GM23338 (cell line): ENCODE measurements at regions not wholly inside any gene's neighbourhood (a gene's known extent, or its start where the extent isn't known, plus 50 kb on each side); places are given as distances from the start of the nearest gene placed in this dataset.
A peak's percentile ranks its signal among the peaks of the same experiment; 100 is the strongest.
"Not testable (repeated sequence)": the region's sequence is repeated elsewhere in the genome, so short reads cannot be mapped to it uniquely, and the experiment has no call there.

Source experiments
- ATAC-seq: fragments of 200-7000 bp; cut with Tn5 transposase; 3 replicates; pipeline ENCODE4 v1.9.1; 2020
- DNase-seq: peaks from one replicate; pipeline ENCODE4 v3.0.0-alpha.2; 2015; ENCODE audit warnings: low spot score
- H2AFZ ChIP-seq: fragments of 200-600 bp; sonication (generic); 2 replicates; pipeline ENCODE4 v1.8.0; 2016; ENCODE audit warnings: antibody characterized with exemption, mild to moderate bottlenecking, moderate library complexity
- H3F3A ChIP-seq: fragments of 200-600 bp; sonication (generic); replicated peaks from 2 replicates; pipeline ENCODE4 v1.8.0; 2017; ENCODE audit warnings: antibody characterized with exemption, mixed run types, low read depth
- H3K27ac ChIP-seq: fragments of 200-600 bp; sonication (generic); 2 replicates; pipeline ENCODE4 v1.6.1; 2016; ENCODE audit warnings: low read depth
- H3K27me3 ChIP-seq: fragments of 200-600 bp; sonication (generic); 2 replicates; pipeline ENCODE4 v1.8.0; 2016; ENCODE audit warnings: mild to moderate bottlenecking, mixed run types, moderate library complexity; ENCODE audit not compliant: insufficient read depth
- H3K36me3 ChIP-seq: fragments of 200-600 bp; sonication (generic); 2 replicates; pipeline ENCODE4 v1.8.0; 2016; ENCODE audit warnings: mild to moderate bottlenecking; ENCODE audit not compliant: insufficient read depth
- H3K4me1 ChIP-seq: fragments of 200-600 bp; sonication (generic); 2 replicates; pipeline ENCODE4 v1.8.0; 2016; ENCODE audit warnings: mild to moderate bottlenecking, moderate library complexity; ENCODE audit not compliant: insufficient read depth
- H3K4me2 ChIP-seq: fragments of 200-600 bp; sonication (generic); 2 replicates; pipeline ENCODE4 v1.7.1; 2017; ENCODE audit warnings: mixed run types
- H3K4me3 ChIP-seq: fragments of 200-600 bp; sonication (generic); 2 replicates; pipeline ENCODE4 v1.6.1; 2016; ENCODE audit warnings: mixed run types
- H3K79me2 ChIP-seq: fragments of 200-600 bp; sonication (generic); replicated peaks from 2 replicates; pipeline ENCODE4 v1.8.0; 2017; ENCODE audit warnings: mild to moderate bottlenecking; ENCODE audit not compliant: insufficient read depth
- H3K9me2 ChIP-seq: fragments of 200-600 bp; sonication (generic); 2 replicates; pipeline ENCODE4 v1.8.0; 2017; ENCODE audit not compliant: insufficient read depth
- H4K20me1 ChIP-seq: fragments of 200-600 bp; sonication (generic); replicated peaks from 2 replicates; pipeline ENCODE4 v1.8.0; 2017; ENCODE audit warnings: mild to moderate bottlenecking; ENCODE audit not compliant: insufficient read depth
- H3K27ac Mint-ChIP-seq: 2 replicates; pipeline ENCODE4 v1.8.0; 2020; ENCODE audit warnings: inconsistent platforms, mild to moderate bottlenecking, moderate library complexity, mixed read lengths
- H3K27me3 Mint-ChIP-seq: 3 replicates; pipeline ENCODE4 v1.8.0; 2022; ENCODE audit warnings: low read depth, mild to moderate bottlenecking, moderate library complexity, mixed read lengths, inconsistent platforms; ENCODE audit not compliant: insufficient read depth, poor library complexity
- H3K36me3 Mint-ChIP-seq: 3 replicates; pipeline ENCODE4 v1.8.0; 2021; ENCODE audit warnings: low read depth, mild to moderate bottlenecking, inconsistent platforms, moderate library complexity, mixed read lengths
- H3K4me1 Mint-ChIP-seq: 3 replicates; pipeline ENCODE4 v1.8.0; 2020; ENCODE audit warnings: mild to moderate bottlenecking, inconsistent platforms, mixed read lengths
- H3K4me3 Mint-ChIP-seq: 3 replicates; pipeline ENCODE4 v1.8.0; 2021; ENCODE audit warnings: moderate library complexity, mild to moderate bottlenecking, inconsistent platforms, mixed read lengths
- H3K9me3 Mint-ChIP-seq: 3 replicates; pipeline ENCODE4 v1.8.0; 2020; ENCODE audit warnings: moderate library complexity, mild to moderate bottlenecking, inconsistent platforms, mixed read lengths
- CTCF ChIP-seq, 2 experiments: fragments of 200-600 bp in 1 of 2; sonication (generic) in 1 of 2; conservative IDR thresholded peaks; 2 replicates each; pipeline versions ENCODE4 v1.5.1 to v1.6.1; 2016 to 2017; ENCODE audit warnings: antibody characterized with exemption in 2 of 2, low read depth in 2 of 2, mild to moderate bottlenecking in 2 of 2, moderate library complexity in 1 of 2
- EZH2 ChIP-seq: fragments of 200-600 bp; sonication (generic); IDR thresholded peaks from one replicate; pipeline ENCODE4 v1.8.0; 2017; ENCODE audit warnings: antibody characterized with exemption, mild to moderate bottlenecking, low read depth; ENCODE audit not compliant: unreplicated experiment
- STAT1 ChIP-seq: IDR thresholded peaks from one replicate; pipeline ENCODE4 v1.6.1; 2016; ENCODE audit warnings: antibody characterized with exemption; ENCODE audit not compliant: unreplicated experiment
- ZNF114 ChIP-seq: fragments of 250-450 bp; sonication (Bioruptor Pico); IDR thresholded peaks from 2 replicates; pipeline ENCODE4 v1.5.0; 2020; ENCODE audit warnings: mild to moderate bottlenecking, moderate library complexity
- ZNF331 ChIP-seq: fragments of 250-450 bp; sonication (Bioruptor Pico); IDR thresholded peaks from 2 replicates; pipeline ENCODE4 v1.5.0; 2020; ENCODE audit warnings: low read depth, mild to moderate bottlenecking, moderate library complexity
- TF ChIP-seq, protein P1 (sequence below): IDR thresholded peaks from 2 replicates; pipeline ENCODE4 v1.6.1; 2016; ENCODE audit warnings: antibody characterized with exemption

GRCh38 chr5:122209601-122210000 is 80.3 kb downstream of the ZNF474 start:
- H3K9me3 Mint-ChIP-seq, H3F3A ChIP-seq, H3K27ac ChIP-seq, H3K36me3 Mint-ChIP-seq, H3K79me2 ChIP-seq, H3K27me3 ChIP-seq, H3K4me3 Mint-ChIP-seq, ATAC-seq, H2AFZ ChIP-seq, H3K27ac Mint-ChIP-seq, H3K36me3 ChIP-seq, H3K4me2 ChIP-seq, H4K20me1 ChIP-seq, DNase-seq, H3K27me3 Mint-ChIP-seq, H3K4me1 ChIP-seq, H3K4me1 Mint-ChIP-seq, H3K4me3 ChIP-seq: not testable (repeated sequence)
- peaks cover 16% of the 10 kb centered on the region for H3K9me2 ChIP-seq

DNA sequence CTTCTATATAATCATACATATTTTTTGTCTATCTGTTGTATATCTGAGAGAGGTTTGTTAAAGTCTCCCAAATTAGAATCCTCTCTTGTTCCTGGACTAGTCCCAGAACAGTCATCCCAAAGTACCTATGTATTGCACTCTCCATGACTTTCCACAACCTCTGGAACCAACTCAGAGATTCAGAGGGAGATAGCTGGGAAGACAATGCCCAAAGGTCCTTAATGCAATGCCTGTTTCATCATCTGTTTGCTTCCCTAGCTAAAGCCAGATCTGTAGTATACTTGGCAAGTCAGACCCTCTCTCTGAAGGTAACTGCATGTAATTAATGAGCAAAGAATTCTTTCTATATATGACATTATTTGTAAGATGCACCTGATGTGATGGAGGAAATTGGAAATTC is 89.4 kb downstream of the ZNF474 start:
- no peaks in the 10 kb centered on the region for H3K27me3 ChIP-seq

GRCh38 chr5:122219436-122220166 is 90.3 kb downstream of the ZNF474 start:
- Histone ChIP-seq H3K27me3 (no peaks in the 10 kb centered on the region), H3K4me1 (no peaks in the 10 kb centered on the region), H3K27ac (no peak overlapping the region), H3K79me2 (no peaks in the 10 kb centered on the region), H3K36me3 (no peaks in the 10 kb centered on the region), H3K9me2 (peaks cover 11% of the 10 kb centered on the region), H2AFZ (peak overlapping the region; percentile 78; the same call in 1 of the 2 replicates), H4K20me1 (no peaks in the 10 kb centered on the region), H3K4me2 (no peak overlapping the region), H3K4me3 (no peak overlapping the region), H3F3A (no peaks in the 10 kb centered on the region)
- TF ChIP-seq, protein P1, sequence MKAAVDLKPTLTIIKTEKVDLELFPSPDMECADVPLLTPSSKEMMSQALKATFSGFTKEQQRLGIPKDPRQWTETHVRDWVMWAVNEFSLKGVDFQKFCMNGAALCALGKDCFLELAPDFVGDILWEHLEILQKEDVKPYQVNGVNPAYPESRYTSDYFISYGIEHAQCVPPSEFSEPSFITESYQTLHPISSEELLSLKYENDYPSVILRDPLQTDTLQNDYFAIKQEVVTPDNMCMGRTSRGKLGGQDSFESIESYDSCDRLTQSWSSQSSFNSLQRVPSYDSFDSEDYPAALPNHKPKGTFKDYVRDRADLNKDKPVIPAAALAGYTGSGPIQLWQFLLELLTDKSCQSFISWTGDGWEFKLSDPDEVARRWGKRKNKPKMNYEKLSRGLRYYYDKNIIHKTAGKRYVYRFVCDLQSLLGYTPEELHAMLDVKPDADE, result no peak
- no peak for TF ChIP-seq ZNF114
- no peak for TF ChIP-seq ZNF331
- peaks cover 8% of the 10 kb centered on the region for H3K4me1 Mint-ChIP-seq
- no peaks in the 10 kb centered on the region for H3K9me3 Mint-ChIP-seq
- H3K4me3 Mint-ChIP-seq, result no peak overlapping the region
- ATAC-seq, result no peak
- no peak for DNase-seq
- H3K27me3 Mint-ChIP-seq, result no peaks in the 10 kb centered on the region
- H3K27ac Mint-ChIP-seq, result no peak overlapping the region
- no peaks in the 10 kb centered on the region for H3K36me3 Mint-ChIP-seq

More for the DNA sequence above, 89.4 kb downstream of the ZNF474 start:
- Histone ChIP-seq H3K27ac (no peak overlapping the region), H3K79me2 (no peaks in the 10 kb centered on the region), H3K4me2 (no peak overlapping the region), H3K4me1 (no peaks in the 10 kb centered on the region), H2AFZ (0 out of 2 replicates have a peak overlapping the region, but pooled peaks have one; percentile 49), H3K9me2 (peaks cover 11% of the 10 kb centered on the region), H3K4me3 (no peak overlapping the region), H3K36me3 (no peaks in the 10 kb centered on the region), H4K20me1 (no peaks in the 10 kb centered on the region), H3F3A (no peaks in the 10 kb centered on the region)
- H3K4me3 Mint-ChIP-seq, result no peak overlapping the region
- H3K27ac Mint-ChIP-seq, result no peak overlapping the region
- no peaks in the 10 kb centered on the region for H3K36me3 Mint-ChIP-seq
- no peaks in the 10 kb centered on the region for H3K27me3 Mint-ChIP-seq
- no peaks in the 10 kb centered on the region for H3K9me3 Mint-ChIP-seq
- TF ChIP-seq CTCF (conservative IDR thresholded peaks at IDR 0.05; ENCODE audit: low read depth in 2 of 2), result no peak
- no peak for TF ChIP-seq EZH2
- no peak for TF ChIP-seq STAT1
- TF ChIP-seq ZNF114, result no peak
- ATAC-seq (no peak), DNase-seq (no peak)
- H3K4me1 Mint-ChIP-seq, result peaks cover 8% of the 10 kb centered on the region
